Prostate gland (tissue), 2 donors: ENCODE measurements at regions not wholly inside any gene's neighbourhood (a gene's known extent, or its start where the extent isn't known, plus 50 kb on each side); places are given as distances from the start of the nearest gene placed in this dataset.

Source experiments
- CTCF ChIP-seq, 4 experiments: fragments of 200-600 bp in 2 of 4; fragments of 450-650 bp in 2 of 4; sonication (generic) in 2 of 4; IDR thresholded peaks; 1 replicate in 3 of 4; 2 replicates in 1 of 4; pipeline ENCODE4 v1.5.1; 2016 to 2019; ENCODE audit warnings: antibody characterized with exemption in 4 of 4, mild to moderate bottlenecking in 2 of 4, moderate library complexity in 2 of 4
- POLR2A ChIP-seq: fragments of 450-650 bp; IDR thresholded peaks from one replicate; pipeline ENCODE4 v1.6.1; 2016; ENCODE audit warnings: antibody characterized with exemption, mild to moderate bottlenecking
- POLR2AphosphoS5 ChIP-seq: sonication (generic); formaldehyde crosslinking; IDR thresholded peaks from one replicate; pipeline ENCODE4 v1.6.1; 2017; ENCODE audit warnings: antibody characterized with exemption

- TF ChIP-seq POLR2AphosphoS5 (no peak), POLR2A (no peak), CTCF (IDR thresholded peaks at IDR 0.05) (no peak)
Measured at GRCh38 chr1:147434921-147435320, 106.4 kb upstream of the BCL9 start.
